K562 (cell line): ENCODE measurements at regions not wholly inside any gene's neighbourhood (a gene's known extent, or its start where the extent isn't known, plus 50 kb on each side); places are given as distances from the start of the nearest gene placed in this dataset.

ENCODE experiments used
- ATAC-seq: fragments of 200-7000 bp; cut with Tn5 transposase; 3 replicates; pipeline ENCODE4 v1.9.1; 2020; ENCODE audit warnings: moderate library complexity
- BruUV-seq: library from RNA; stranded (reverse); fragments of 400-500 nt; replicated peaks from 2 replicates; lab custom pipeline; 2021; lab: Mats Ljungman, UMichigan
- CTCF ChIA-PET: fragments of 300-600 bp; formaldehyde crosslinking; extraction: SDS; loops from one replicate; lab custom pipeline; 2021; ENCODE audit warnings: low intra/inter-chr PET ratio; lab: Yijun Ruan, JAX
- POLR2A ChIA-PET: fragments of 300-600, 350-650 bp; sonication (Branson Sonifier 250); formaldehyde crosslinking; extraction: SDS; loops from one replicate; lab custom pipeline; 2021; ENCODE audit warnings: antibody characterized with exemption, inconsistent platforms; lab: Yijun Ruan, JAX
- DNase-seq, 4 experiments: peaks; one replicate each; pipeline versions ENCODE4 v3.0.0 to v3.0.0-alpha.2; 2011 to 2018; ENCODE audit warnings: low spot score in 3 of 4, mixed read lengths in 3 of 4; ENCODE audit errors: extremely low read depth in 1 of 4
- FAIRE-seq: peaks from 2 replicates; lab custom pipeline; 2011; peaks lifted over from hg19 to GRCh38; lab: Jason Lieb, UNC
- H2AFZ ChIP-seq: 2 replicates; pipeline ENCODE4 v1.6.0; 2011; ENCODE audit warnings: low read depth, low read length, control low read depth, inconsistent platforms
- H3K27ac ChIP-seq: fragments of 200-600 bp; 3 replicates; pipeline ENCODE4 v1.8.0; 2011; ENCODE audit warnings: low read depth, mild to moderate bottlenecking, control low read depth, inconsistent platforms, low read length, moderate library complexity, mixed read lengths; ENCODE audit errors: extremely low read depth
- H3K27me3 ChIP-seq, 2 experiments: fragments of 300-600 bp in 1 of 2; 2 replicates in 1 of 2; 3 replicates in 1 of 2; pipeline versions ENCODE4 v1.6.0 to v1.8.0; 2011; ENCODE audit warnings: inconsistent platforms in 2 of 2, low read length in 2 of 2, mild to moderate bottlenecking in 1 of 2, mixed read lengths in 1 of 2, moderate library complexity in 1 of 2; ENCODE audit not compliant: control insufficient read depth in 2 of 2, insufficient read depth in 2 of 2
- H3K36me3 ChIP-seq: fragments of 300-600 bp; 3 replicates; pipeline ENCODE4 v1.8.0; 2011; ENCODE audit warnings: mild to moderate bottlenecking, low read length, inconsistent platforms; ENCODE audit not compliant: control insufficient read depth, insufficient read depth
- H3K4me1 ChIP-seq, 2 experiments: fragments of 200-600 bp in 1 of 2; replicated peaks in 1 of 2; 2 replicates in 1 of 2; 3 replicates in 1 of 2; pipeline versions ENCODE4 v1.5.1 to v1.8.0; 2011; ENCODE audit warnings: inconsistent platforms in 2 of 2, low read length in 2 of 2, mild to moderate bottlenecking in 1 of 2, mixed read lengths in 1 of 2, moderate library complexity in 1 of 2; ENCODE audit not compliant: control insufficient read depth in 2 of 2, insufficient read depth in 2 of 2
- H3K4me2 ChIP-seq: 2 replicates; pipeline ENCODE4 v1.6.1; 2011; ENCODE audit warnings: low read length, control low read depth, inconsistent platforms, mixed read lengths; ENCODE audit not compliant: insufficient read depth
- H3K4me3 ChIP-seq: fragments of 200-600 bp; sonication (generic), shearing (Covaris generic); 2 replicates; pipeline ENCODE4 v1.5.1; 2016; ENCODE audit warnings: control low read depth, inconsistent platforms
- H3K79me2 ChIP-seq: fragments of 200-600 bp; 3 replicates; pipeline ENCODE4 v1.8.0; 2011; ENCODE audit warnings: low read length, inconsistent platforms; ENCODE audit not compliant: control insufficient read depth, insufficient read depth
- H3K9ac ChIP-seq, 2 experiments: 2 replicates each; pipeline versions ENCODE4 v1.6.0 to v1.6.1; 2011; ENCODE audit warnings: low read depth in 2 of 2, low read length in 2 of 2, control low read depth in 1 of 2, inconsistent platforms in 1 of 2, mild to moderate bottlenecking in 1 of 2, mixed read lengths in 1 of 2; ENCODE audit not compliant: insufficient read depth in 1 of 2
- H3K9me1 ChIP-seq: one replicate; pipeline ENCODE4 v1.6.0; 2011; ENCODE audit warnings: inconsistent platforms, mild to moderate bottlenecking, low read length, moderate library complexity; ENCODE audit not compliant: control insufficient read depth, insufficient read depth
- H3K9me3 ChIP-seq: replicated peaks from 2 replicates; pipeline ENCODE4 v1.5.1; 2011; ENCODE audit warnings: low read depth, low read length, inconsistent platforms; ENCODE audit not compliant: control insufficient read depth, insufficient read depth
- H4K20me1 ChIP-seq: replicated peaks from 2 replicates; pipeline ENCODE4 v1.6.1; 2011; ENCODE audit warnings: low read length, inconsistent platforms, mixed read lengths; ENCODE audit not compliant: control insufficient read depth, insufficient read depth
- HDAC2 ChIP-seq: fragments of 450-650 bp; IDR thresholded peaks from 2 replicates; pipeline ENCODE4 v1.6.1; 2016; ENCODE audit warnings: mild to moderate bottlenecking
- HSF4 ChIP-seq: fragments of 250-450 bp; sonication (Bioruptor Pico); IDR thresholded peaks from 2 replicates; pipeline ENCODE4 v2.1.2; 2022; ENCODE audit warnings: mild to moderate bottlenecking, moderate library complexity, borderline replicate concordance
- MAZ ChIP-seq, 2 experiments: fragments of 450-650 bp in 1 of 2; sonication (generic) in 1 of 2; formaldehyde crosslinking; IDR thresholded peaks in 1 of 2; conservative IDR thresholded peaks in 1 of 2; 2 replicates each; pipeline versions ENCODE4 v1.4.0 to v1.5.0; 2020; ENCODE audit warnings: mild to moderate bottlenecking in 1 of 2, missing genetic modification reagents in 1 of 2
- MYC ChIP-seq, 2 experiments: fragments of 250-450 bp in 1 of 2; sonication (Bioruptor Pico) in 1 of 2; IDR thresholded peaks; 2 replicates each; pipeline versions ENCODE4 v1.5.1 to v1.6.1; 2012 to 2021; ENCODE audit warnings: low read depth in 2 of 2, borderline replicate concordance in 1 of 2, improper control_type of control experiment in 1 of 2, low read length in 1 of 2, mild to moderate bottlenecking in 1 of 2, moderate library complexity in 1 of 2
- NFIC ChIP-seq: fragments of 450-650 bp; IDR thresholded peaks from 2 replicates; pipeline ENCODE4 v1.6.1; 2017; ENCODE audit warnings: mild to moderate bottlenecking, inconsistent platforms
- SMAD1 ChIP-seq: fragments of 150-350 bp; IDR thresholded peaks from 2 replicates; pipeline ENCODE4 v1.6.1; 2014; ENCODE audit warnings: low read length, low read depth; ENCODE audit not compliant: partially characterized antibody
- ZNF318 ChIP-seq, 2 experiments: fragments of 450-650 bp; IDR thresholded peaks; 2 replicates each; pipeline ENCODE4 v1.6.1; 2016; ENCODE audit warnings: mild to moderate bottlenecking in 2 of 2, borderline replicate concordance in 1 of 2, low read depth in 1 of 2, moderate library complexity in 1 of 2
- ZNF780A ChIP-seq: fragments of 250-450 bp; sonication (Bioruptor Pico); IDR thresholded peaks from 2 replicates; pipeline ENCODE4 v1.5.0; 2021; ENCODE audit warnings: mild to moderate bottlenecking
- WGBS: fragments of 100-300 bp; shearing (Covaris generic); methylation state at CpG from one replicate; pipeline ENCODE4 v1.1.6; 2016; ENCODE audit warnings: low coverage, mixed read lengths; ENCODE audit not compliant: insufficient coverage; ENCODE audit errors: missing lambda C conversion rate; 5-methylcytosine and 5-hydroxymethylcytosine counted together
- in situ Hi-C: fragments of 300-500 bp; cut with MboI; formaldehyde crosslinking; loops from 4 replicates; pipeline ENCODE4 v1.15.0; 2018; ENCODE audit warnings: inconsistent platforms, mixed read lengths
- intact Hi-C: fragments of 100-400 bp; cut with micrococcal nuclease; formaldehyde crosslinking; loops from 2 replicates; pipeline ENCODE4 v1.14.2; 2022
- TF ChIP-seq, protein P1 (sequence below): fragments of 250-450 bp; sonication (Bioruptor Pico); IDR thresholded peaks from 2 replicates; pipeline ENCODE4 v1.5.1; 2021; ENCODE audit warnings: mild to moderate bottlenecking

- TF ChIP-seq, protein P1, sequence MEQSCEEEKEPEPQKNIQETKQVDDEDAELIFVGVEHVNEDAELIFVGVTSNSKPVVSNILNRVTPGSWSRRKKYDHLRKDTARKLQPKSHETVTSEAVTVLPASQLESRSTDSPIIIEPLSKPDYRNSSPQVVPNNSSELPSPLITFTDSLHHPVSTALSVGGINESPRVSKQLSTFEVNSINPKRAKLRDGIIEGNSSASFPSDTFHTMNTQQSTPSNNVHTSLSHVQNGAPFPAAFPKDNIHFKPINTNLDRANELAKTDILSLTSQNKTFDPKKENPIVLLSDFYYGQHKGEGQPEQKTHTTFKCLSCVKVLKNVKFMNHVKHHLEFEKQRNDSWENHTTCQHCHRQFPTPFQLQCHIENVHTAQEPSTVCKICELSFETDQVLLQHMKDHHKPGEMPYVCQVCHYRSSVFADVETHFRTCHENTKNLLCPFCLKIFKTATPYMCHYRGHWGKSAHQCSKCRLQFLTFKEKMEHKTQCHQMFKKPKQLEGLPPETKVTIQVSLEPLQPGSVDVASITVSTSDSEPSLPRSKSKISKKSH (CRISPR knock-in tag) = no peak
- TF ChIP-seq, all 486 proteins: peak for 0
These were observed 288.7 kb upstream of the CTSO start (continued) for GRCh38 chr4:156242390-156242789.

- Histone ChIP-seq H3K4me1 (no peaks in the 10 kb centered on the region), H3K4me3 (no peak overlapping the region), H3K79me2 (no peaks in the 10 kb centered on the region), H3K9me3 (no peaks in the 10 kb centered on the region), H3K27ac (no peak overlapping the region), H4K20me1 (no peaks in the 10 kb centered on the region), H3K27me3 (no peaks in the 10 kb centered on the region), H3K4me2 (no peak overlapping the region), H3K36me3 (no peaks in the 10 kb centered on the region), H3K9ac (no peak overlapping the region), H2AFZ (no peak overlapping the region), H3K9me1 (no peaks in the 10 kb centered on the region)
- intact Hi-C loops = no loop called here
- 0% methylated on average over 2 of the region's 2 CpGs for WGBS
- no peak for ATAC-seq
- DNase-seq = no peak
- BruUV-seq = no TSS peak
- CTCF ChIA-PET = no interaction called here
- POLR2A ChIA-PET = no interaction called here
- in situ Hi-C loops = no loop called here
- no peak for FAIRE-seq
- TF ChIP-seq MYC (IDR thresholded peaks at IDR 0.05; ENCODE audit: low read depth, low read length) (no peak), MYC (CRISPR knock-in tag; IDR thresholded peaks at IDR 0.05; ENCODE audit: borderline replicate concordance, low read depth) (no peak), ZNF780A (no peak), NFIC (no peak), HSF4 (CRISPR knock-in tag) (no peak), SMAD1 (no peak), ZNF318 (IDR thresholded peaks at IDR 0.05; ENCODE audit: borderline replicate concordance in 1 of 2, low read depth in 1 of 2) (no peak), MAZ (CRISPR knock-in tag; conservative IDR thresholded peaks at IDR 0.05 in 1 of 2, IDR thresholded peaks at IDR 0.05 in 1 of 2) (no peak), HDAC2 (no peak)
These were observed 288.2 kb upstream of the CTSO start for GRCh38 chr4:156241896-156242295.
